Left lung (tissue), 4 donors: ENCODE measurements at regions not wholly inside any gene's neighbourhood (a gene's known extent, or its start where the extent isn't known, plus 50 kb on each side); places are given as distances from the start of the nearest gene placed in this dataset.

Experiments
- ATAC-seq: fragments of 200-7000 bp; cut with Tn5 transposase; one replicate; pipeline ENCODE4 v1.9.1; 2020; ENCODE audit warnings: moderate library complexity
- DNase-seq, 4 donors: peaks; one replicate each; pipeline ENCODE4 v3.0.0-alpha.2; 2013 to 2020
- H3K27ac ChIP-seq, 2 donors: fragments of 200-600 bp; sonication (generic) in 1 of 2; one replicate each; pipeline versions ENCODE4 v1.5.0 to v1.8.0; 2020 to 2021
- H3K27me3 ChIP-seq, 2 donors: fragments of 200-600 bp; sonication (generic) in 1 of 2; one replicate each; pipeline versions ENCODE4 v1.5.0 to v1.8.0; 2020 to 2021
- H3K36me3 ChIP-seq, 2 donors: fragments of 200-600 bp; sonication (generic) in 1 of 2; one replicate each; pipeline versions ENCODE4 v1.5.0 to v1.8.0; 2020 to 2021
- H3K4me1 ChIP-seq, 2 donors: fragments of 200-600 bp; one replicate each; pipeline ENCODE4 v1.8.0; 2021
- H3K4me3 ChIP-seq, 2 donors: fragments of 200-600 bp; sonication (generic) in 1 of 2; one replicate each; pipeline versions ENCODE4 v1.5.0 to v1.8.0; 2020 to 2021; ENCODE audit warnings: mild to moderate bottlenecking in 1 of 2
- H3K9me3 ChIP-seq, 2 donors: fragments of 200-600 bp; sonication (generic) in 1 of 2; one replicate each; pipeline versions ENCODE4 v1.5.0 to v1.8.0; 2020 to 2021
- CTCF ChIP-seq, 2 donors: fragments of 200-600 bp; sonication (generic) in 1 of 2; IDR thresholded peaks; one replicate each; pipeline versions ENCODE4 v1.5.0 to v1.8.0; 2021; ENCODE audit warnings: antibody characterized with exemption in 2 of 2
- intact Hi-C, 2 donors: fragments of 100-400 bp; cut with DNase I; formaldehyde crosslinking; loops; one replicate each; pipeline versions ENCODE4 v1.11.2 to v1.14.2; 2022
- donor health status: DM: no; HTN: yes; CAD: no.
- donor health status: DM: no; HTN: no; CAD: no.

DNA sequence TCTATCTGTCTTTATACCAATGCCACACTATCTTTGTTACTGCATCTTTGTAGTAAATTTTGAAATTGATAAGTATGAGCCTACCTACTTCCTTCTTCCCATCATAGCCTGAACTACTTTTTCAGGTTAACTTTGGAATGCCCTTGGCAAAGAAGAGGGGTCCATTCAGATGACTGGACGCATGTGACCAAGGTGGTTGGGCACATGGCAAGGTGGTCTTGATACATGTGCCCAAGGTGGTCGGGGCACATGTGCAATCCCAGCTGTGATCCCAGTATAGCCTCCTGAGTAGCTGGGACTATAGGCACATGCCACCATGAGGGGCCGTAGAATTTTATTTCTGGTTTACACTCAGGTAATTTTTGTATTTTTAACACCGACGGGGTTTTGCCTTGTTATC, 330.2 kb downstream of the GABRB3 start:
- intact Hi-C loops: no loop called here
- TF ChIP-seq CTCF (IDR thresholded peaks at IDR 0.05): no peak
- no peaks in the 10 kb centered on the region for H3K27me3 ChIP-seq
- DNase-seq: no peak
- no peaks in the 10 kb centered on the region for H3K4me1 ChIP-seq
- no peak for ATAC-seq
- H3K4me3 ChIP-seq: no peak overlapping the region
- no peaks in the 10 kb centered on the region for H3K36me3 ChIP-seq
- H3K27ac ChIP-seq: no peak overlapping the region
- H3K9me3 ChIP-seq: peaks cover 0 to 2% of the 10 kb centered on the region in 2 donors

DNA sequence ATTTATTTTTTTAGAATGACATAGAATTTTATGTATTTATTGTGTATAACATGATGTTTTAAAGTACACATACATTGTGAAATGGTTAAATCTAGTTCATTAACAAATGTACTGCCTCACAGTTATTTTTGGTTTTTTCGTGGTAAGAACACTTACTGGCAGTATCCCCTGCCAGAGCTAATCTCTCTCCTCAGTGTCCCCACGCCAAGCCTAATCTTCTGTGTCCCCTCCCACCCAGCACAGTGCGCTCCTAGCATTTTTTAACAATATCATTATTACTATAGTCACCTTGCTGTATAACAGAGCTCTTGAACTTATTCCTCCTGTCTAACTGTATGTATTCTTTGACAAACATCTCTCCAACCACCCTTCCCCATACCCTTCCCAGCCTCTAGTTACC, 333.2 kb downstream of the GABRB3 start:
- Histone ChIP-seq H3K27me3 (no peaks in the 10 kb centered on the region), H3K4me1 (no peaks in the 10 kb centered on the region), H3K4me3 (no peak overlapping the region), H3K27ac (no peak overlapping the region), H3K36me3 (no peaks in the 10 kb centered on the region), H3K9me3 (peaks cover 0 to 2% of the 10 kb centered on the region in 2 donors)
- DNase-seq (no peak), ATAC-seq (no peak)
- intact Hi-C loops: no loop called here
- no peak for TF ChIP-seq CTCF (IDR thresholded peaks at IDR 0.05)

DNA sequence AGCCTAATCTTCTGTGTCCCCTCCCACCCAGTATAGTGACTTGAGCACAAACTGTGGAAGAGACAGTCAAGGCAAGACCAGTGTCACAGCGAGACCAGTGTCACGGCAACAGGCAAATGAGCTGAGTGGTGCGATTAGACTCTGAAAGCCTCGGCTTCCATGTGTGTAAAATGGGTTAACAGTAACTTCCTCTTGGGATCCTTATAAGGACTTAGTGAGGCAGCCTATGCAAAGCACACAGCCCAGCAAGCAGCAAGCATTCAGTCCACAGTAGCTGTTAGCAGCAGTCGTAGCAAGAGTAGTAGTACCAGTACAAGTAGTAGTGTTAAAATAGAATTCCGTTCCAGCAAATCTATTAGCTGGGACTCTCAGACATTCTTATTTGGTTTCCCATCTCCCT, 334.1 kb downstream of the GABRB3 start:
- TF ChIP-seq CTCF (IDR thresholded peaks at IDR 0.05): no peak

DNA sequence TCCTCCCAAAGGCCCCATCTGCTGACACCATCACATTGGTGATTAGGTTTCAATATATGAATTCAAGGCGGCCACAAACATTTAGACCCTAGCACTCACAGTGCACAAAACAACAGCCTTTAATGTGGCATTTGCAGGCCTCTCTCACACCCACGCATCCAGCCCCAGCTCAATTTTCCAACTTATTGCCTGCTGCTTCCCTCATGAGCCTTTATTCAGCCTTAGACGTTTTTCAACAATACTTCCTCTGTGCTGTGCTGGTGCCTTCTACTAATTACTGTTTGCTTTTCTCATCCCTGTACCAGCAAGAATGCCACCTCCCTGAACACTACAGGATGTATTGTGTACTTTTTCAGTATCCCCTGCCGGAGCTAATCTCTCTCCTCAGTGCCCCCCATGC, 334.6 kb downstream of the GABRB3 start:
- DNase-seq (no peak), ATAC-seq (no peak)
- Histone ChIP-seq H3K9me3 (peaks cover 0 to 2% of the 10 kb centered on the region in 2 donors), H3K27me3 (no peaks in the 10 kb centered on the region), H3K4me1 (no peaks in the 10 kb centered on the region), H3K27ac (no peak overlapping the region), H3K4me3 (no peak overlapping the region), H3K36me3 (no peaks in the 10 kb centered on the region)
- no peak for TF ChIP-seq CTCF (IDR thresholded peaks at IDR 0.05)
- intact Hi-C loops: no loop called here

More for the DNA sequence above, 334.1 kb downstream of the GABRB3 start:
- no peaks in the 10 kb centered on the region for H3K27me3 ChIP-seq
- H3K27ac ChIP-seq: no peak overlapping the region
- H3K4me3 ChIP-seq: no peak overlapping the region
- H3K4me1 ChIP-seq: no peaks in the 10 kb centered on the region
- intact Hi-C loops: no loop called here
- peaks cover 0 to 2% of the 10 kb centered on the region in 2 donors for H3K9me3 ChIP-seq
- DNase-seq: no peak
- no peak for ATAC-seq
- no peaks in the 10 kb centered on the region for H3K36me3 ChIP-seq

DNA sequence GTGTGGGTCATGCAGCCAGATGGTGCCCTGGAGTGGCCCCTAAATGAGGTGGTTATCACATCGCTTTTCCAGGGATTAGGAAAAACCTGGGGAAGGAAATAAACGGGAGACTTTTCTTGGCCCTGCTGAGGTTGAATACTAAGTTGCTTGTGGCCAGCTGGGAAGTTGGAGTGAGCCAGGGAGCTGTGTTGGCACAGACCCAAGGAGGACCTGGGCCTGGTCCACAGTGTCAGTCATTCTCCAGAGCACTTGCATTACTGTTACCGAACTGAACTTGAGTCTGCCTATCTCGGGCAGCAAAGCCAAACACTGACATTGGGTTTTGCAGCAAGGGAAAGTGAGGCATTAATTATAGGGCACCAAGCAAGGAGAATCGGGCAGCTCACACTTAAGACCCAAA, 339.0 kb downstream of the GABRB3 start:
- H3K27ac ChIP-seq: no peak overlapping the region
- H3K36me3 ChIP-seq: no peaks in the 10 kb centered on the region
- no peak for TF ChIP-seq CTCF (IDR thresholded peaks at IDR 0.05)
- H3K4me3 ChIP-seq: no peak overlapping the region
- intact Hi-C loops: no loop called here
- ATAC-seq (no peak), DNase-seq (no peak)
- no peaks in the 10 kb centered on the region for H3K4me1 ChIP-seq
- H3K9me3 ChIP-seq: peaks cover 0 to 12% of the 10 kb centered on the region in 2 donors
- no peaks in the 10 kb centered on the region for H3K27me3 ChIP-seq
